Fibroblast of villous mesenchyme (primary cell): ENCODE measurements at regions not wholly inside any gene's neighbourhood (a gene's known extent, or its start where the extent isn't known, plus 50 kb on each side); places are given as distances from the start of the nearest gene placed in this dataset.

Experiments
- DNase-seq: peaks from one replicate; pipeline ENCODE4 v3.0.0-alpha.2; 2010; ENCODE audit warnings: low read depth
- H3K4me3 ChIP-seq: 2 replicates; pipeline ENCODE4 v1.5.1; 2011; ENCODE audit warnings: low read depth, mild to moderate bottlenecking, low read length
- TF ChIP-seq, protein P1 (sequence below): IDR thresholded peaks from 2 replicates; pipeline ENCODE4 v1.5.1; 2012; ENCODE audit warnings: low read depth, mild to moderate bottlenecking, low read length; ENCODE audit not compliant: insufficient read depth

DNA sequence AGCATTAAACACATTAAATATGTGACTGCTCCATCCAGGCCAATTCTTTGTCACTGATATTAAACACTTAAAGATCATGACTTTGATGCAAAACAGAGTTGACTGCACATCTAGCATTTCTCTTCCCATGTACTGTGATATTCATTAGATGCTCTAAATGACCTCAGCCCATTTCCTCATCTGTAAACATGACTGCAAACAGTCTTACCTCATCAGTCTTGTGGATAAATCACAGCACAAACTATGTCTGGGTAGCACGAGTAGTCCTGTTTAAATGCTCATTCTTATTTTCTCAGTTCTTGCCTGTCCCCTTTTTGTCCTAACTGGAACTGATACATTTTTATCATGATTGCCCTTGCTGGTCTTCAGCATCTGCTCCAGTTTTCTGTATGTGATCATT, 1974.8 kb upstream of the LRRTM1 start:
- H3K4me3 ChIP-seq, result no peak overlapping the region
- TF ChIP-seq, protein P1, sequence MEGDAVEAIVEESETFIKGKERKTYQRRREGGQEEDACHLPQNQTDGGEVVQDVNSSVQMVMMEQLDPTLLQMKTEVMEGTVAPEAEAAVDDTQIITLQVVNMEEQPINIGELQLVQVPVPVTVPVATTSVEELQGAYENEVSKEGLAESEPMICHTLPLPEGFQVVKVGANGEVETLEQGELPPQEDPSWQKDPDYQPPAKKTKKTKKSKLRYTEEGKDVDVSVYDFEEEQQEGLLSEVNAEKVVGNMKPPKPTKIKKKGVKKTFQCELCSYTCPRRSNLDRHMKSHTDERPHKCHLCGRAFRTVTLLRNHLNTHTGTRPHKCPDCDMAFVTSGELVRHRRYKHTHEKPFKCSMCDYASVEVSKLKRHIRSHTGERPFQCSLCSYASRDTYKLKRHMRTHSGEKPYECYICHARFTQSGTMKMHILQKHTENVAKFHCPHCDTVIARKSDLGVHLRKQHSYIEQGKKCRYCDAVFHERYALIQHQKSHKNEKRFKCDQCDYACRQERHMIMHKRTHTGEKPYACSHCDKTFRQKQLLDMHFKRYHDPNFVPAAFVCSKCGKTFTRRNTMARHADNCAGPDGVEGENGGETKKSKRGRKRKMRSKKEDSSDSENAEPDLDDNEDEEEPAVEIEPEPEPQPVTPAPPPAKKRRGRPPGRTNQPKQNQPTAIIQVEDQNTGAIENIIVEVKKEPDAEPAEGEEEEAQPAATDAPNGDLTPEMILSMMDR, result no peak
- no peak for DNase-seq

DNA sequence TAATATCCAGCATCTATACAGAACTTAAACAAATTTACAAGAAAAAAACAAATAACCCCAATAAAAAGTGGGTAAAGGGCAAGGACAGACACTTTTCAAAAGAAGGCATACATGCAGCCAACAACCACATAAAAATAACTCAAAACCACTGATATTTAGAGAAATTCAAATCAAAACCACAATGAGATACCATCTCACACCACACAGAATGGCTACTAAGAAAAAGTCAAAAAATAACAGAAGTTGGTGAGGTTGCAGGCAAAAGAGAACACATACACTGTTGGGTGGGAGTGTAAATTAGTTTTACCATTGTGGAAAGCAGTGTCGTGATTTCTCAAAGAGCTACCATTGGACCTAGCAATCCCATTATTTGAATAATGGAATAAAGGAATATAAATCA, 1973.9 kb upstream of the LRRTM1 start:
- TF ChIP-seq, protein P1, result no peak
- DNase-seq, result no peak
- no peak overlapping the region for H3K4me3 ChIP-seq

DNA sequence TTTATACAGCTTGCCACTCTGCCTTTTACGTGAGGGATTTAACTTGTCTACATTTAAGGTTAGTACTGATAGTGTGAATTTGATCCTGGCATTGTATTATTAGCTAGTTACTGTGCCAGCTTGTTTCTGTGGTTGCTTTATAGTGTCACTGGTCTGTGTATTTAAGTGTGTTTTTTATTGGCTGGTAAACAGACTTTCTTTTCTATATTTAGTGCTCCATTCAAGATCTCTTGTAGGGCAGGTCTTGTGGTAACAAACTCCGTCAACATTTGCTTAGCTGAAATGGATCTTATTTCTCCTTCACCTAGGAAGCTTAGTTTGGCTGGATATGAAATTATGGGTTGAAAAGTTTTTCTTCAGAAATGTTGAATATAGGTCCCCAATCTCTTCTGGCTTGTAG, 1971.0 kb upstream of the LRRTM1 start:
- no peak overlapping the region for H3K4me3 ChIP-seq
- TF ChIP-seq, protein P1, result no peak
- no peak for DNase-seq

DNA sequence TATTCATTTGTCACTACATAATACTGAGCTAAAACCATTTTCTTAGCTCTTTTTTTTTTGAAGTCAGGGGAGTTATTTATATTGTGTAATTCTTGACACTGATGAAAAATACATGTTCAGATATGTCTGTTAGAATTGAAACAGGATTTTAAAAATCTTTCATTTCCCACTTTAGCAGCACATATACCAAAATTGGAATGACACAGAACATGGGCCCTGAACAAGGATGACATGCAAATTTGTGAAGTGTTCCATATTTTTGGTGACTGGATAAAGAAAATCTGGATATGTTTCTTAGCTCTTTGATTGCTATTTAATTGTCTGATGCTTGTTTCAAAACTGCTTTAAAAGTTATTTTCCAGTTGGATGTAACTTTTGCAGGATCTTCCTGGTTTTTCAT, 1963.9 kb upstream of the LRRTM1 start:
- H3K4me3 ChIP-seq, result no peak overlapping the region
- no peak for DNase-seq
- TF ChIP-seq, protein P1, result no peak

DNA sequence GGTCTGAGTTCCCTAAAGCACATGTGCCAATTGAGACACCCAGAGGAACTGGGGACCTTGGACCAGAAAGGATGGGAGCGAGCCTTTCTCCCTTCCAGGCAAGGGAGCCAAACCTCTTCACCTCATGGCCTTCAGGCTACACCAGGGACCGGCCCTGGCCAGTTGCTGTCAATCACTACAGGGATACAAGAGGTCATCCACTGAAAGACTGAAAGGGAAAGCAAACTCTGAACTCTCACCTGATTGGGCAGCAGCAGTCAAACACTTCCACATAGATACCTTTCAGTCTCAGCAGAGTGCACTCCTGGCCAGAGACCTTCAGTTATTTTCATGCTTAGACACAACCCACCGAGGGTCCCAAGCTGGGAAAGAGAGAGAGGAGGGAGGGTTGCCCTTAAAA, 1956.0 kb upstream of the LRRTM1 start:
- H3K4me3 ChIP-seq, result no peak overlapping the region
- no peak for DNase-seq
- TF ChIP-seq, protein P1, result no peak

DNA sequence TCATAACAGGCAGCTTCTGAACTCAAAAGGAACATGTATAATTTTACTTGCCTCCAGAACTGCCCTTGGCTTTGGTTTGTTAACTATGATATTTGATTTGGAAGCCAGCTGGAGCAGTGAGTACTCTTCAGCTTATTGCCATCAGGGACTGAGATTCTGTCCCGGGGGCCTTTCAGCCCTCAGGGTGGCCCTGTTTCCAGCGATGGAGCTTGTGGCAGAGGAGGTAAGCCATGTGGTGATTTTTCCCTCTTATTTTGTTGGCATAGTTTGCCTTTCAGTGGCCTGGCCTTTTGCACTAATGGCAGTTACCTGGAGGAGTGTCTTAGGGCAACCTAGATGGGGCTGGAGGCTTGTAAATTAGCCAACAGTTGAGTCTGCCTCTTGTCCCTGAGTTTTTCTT, 1955.0 kb upstream of the LRRTM1 start:
- no peak overlapping the region for H3K4me3 ChIP-seq
- TF ChIP-seq, protein P1, result no peak
- no peak for DNase-seq

DNA sequence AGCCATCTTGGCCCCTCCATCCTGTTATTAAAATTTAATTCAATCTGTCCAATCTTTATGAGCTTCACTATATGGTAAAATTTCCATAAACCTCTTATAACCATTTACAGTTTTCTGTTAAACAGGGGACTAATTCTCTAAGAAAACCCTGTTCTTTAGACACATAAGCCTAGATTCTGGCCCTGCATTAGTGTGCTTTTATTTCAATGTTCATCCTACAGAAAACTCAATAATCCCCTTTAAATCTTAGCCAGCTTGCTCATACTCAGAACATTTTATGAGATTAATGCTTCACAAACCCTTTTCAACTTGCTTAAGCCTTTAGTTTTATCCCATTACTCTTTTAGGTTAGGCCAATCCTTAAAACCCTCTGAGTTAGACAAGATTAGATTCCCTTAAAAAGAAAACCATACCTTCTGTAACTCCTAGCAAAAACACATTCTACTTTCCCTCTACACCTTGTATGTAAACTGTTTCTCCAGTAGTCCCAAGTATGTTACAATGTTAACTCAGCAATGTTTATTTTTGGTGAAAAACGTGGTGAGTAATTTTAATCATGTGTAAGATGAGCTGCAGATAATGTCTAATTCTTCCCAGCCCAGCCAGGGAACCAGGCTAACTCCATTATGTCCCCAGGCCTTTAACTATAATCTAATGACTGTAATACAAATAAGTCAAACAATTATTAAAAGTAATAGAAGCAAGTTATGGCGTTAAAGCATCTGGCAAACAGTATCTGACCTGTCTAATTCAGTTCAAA, 1953.4 kb upstream of the LRRTM1 start:
- H3K4me3 ChIP-seq, result no peak overlapping the region
- TF ChIP-seq, protein P1, result no peak
- DNase-seq, result no peak
